ENCODE measurements at regions not wholly inside any gene's neighbourhood (a gene's known extent, or its start where the extent isn't known, plus 50 kb on each side); places are given as distances from the start of the nearest gene placed in this dataset.
"Not testable (repeated sequence)": the region's sequence is repeated elsewhere in the genome, so short reads cannot be mapped to it uniquely, and the experiment has no call there.

- no peak for DNase-seq
- Histone ChIP-seq H3K27me3 (ENCODE audit: control insufficient read depth, insufficient read depth, low read length) (no peaks in the 10 kb centered on the region), H3K27ac (ENCODE audit: low read length) (no peak overlapping the region), H3K4me1 (ENCODE audit: control insufficient read depth, insufficient read depth, low read length) (no peaks in the 10 kb centered on the region), H3K36me3 (ENCODE audit: control insufficient read depth, insufficient read depth, low read length) (no peaks in the 10 kb centered on the region), H3K4me3 (ENCODE audit: low read length) (no peak overlapping the region), H3K9me3 (ENCODE audit: control insufficient read depth, low read depth, low read length) (peaks cover under 1% of the 10 kb centered on the region)
- WGBS (ENCODE audit: insufficient coverage, low lambda C conversion rate), result 0% methylated on average over 1 of the region's 5 CpGs
These were observed 299.7 kb upstream of the AADAT start for GRCh38 chr4:170389411-170389810.

- Histone ChIP-seq H3K4me3 (ENCODE audit: low read length) (no peak overlapping the region), H3K36me3 (ENCODE audit: control insufficient read depth, insufficient read depth, low read length) (no peaks in the 10 kb centered on the region), H3K27ac (ENCODE audit: low read length) (no peak overlapping the region), H3K27me3 (ENCODE audit: control insufficient read depth, insufficient read depth, low read length) (no peaks in the 10 kb centered on the region), H3K9me3 (ENCODE audit: control insufficient read depth, low read depth, low read length) (peaks cover 4% of the 10 kb centered on the region), H3K4me1 (ENCODE audit: control insufficient read depth, insufficient read depth, low read length) (no peaks in the 10 kb centered on the region)
- no peak for DNase-seq
- no CpG with 5 or more reads among the region's 1 CpG for WGBS (ENCODE audit: insufficient coverage, low lambda C conversion rate)
These were observed 298.5 kb upstream of the AADAT start for GRCh38 chr4:170388255-170388654.

GRCh38 chr4:170386971-170387370, 297.2 kb upstream of the AADAT start:
- no peak for DNase-seq
- no peak overlapping the region for H3K27ac ChIP-seq (ENCODE audit: low read length)
- no peak overlapping the region for H3K4me3 ChIP-seq (ENCODE audit: low read length)
- no peaks in the 10 kb centered on the region for H3K36me3 ChIP-seq (ENCODE audit: control insufficient read depth, insufficient read depth, low read length)
- H3K9me3 ChIP-seq (ENCODE audit: control insufficient read depth, low read depth, low read length), result peaks cover 4% of the 10 kb centered on the region
- H3K4me1 ChIP-seq (ENCODE audit: control insufficient read depth, insufficient read depth, low read length), result no peaks in the 10 kb centered on the region
- WGBS (ENCODE audit: insufficient coverage, low lambda C conversion rate), result 80% methylated on average over 1 of the region's 2 CpGs
- H3K27me3 ChIP-seq (ENCODE audit: control insufficient read depth, insufficient read depth, low read length), result no peaks in the 10 kb centered on the region

DNA sequence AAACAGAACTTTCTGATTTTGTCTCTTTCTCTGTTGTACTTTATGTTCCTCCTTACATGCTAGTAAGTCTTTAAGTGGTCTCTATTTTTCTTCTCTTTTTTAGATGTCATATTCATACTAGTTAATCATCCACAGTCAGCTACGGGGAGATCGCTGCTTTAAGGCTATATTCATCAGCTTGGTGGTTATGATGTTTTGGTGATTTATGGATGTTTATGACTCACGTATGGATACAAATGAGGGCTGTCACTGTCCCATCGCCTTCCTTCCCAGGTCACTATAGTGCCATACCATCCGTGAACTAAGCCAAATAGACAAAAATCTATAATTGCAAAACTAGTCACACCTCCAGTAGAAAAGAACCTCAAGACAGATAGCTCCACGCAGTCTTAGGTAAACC, 296.8 kb upstream of the AADAT start:
- WGBS (ENCODE audit: insufficient coverage, low lambda C conversion rate), result 0% methylated on average over 1 of the region's 6 CpGs

DNA sequence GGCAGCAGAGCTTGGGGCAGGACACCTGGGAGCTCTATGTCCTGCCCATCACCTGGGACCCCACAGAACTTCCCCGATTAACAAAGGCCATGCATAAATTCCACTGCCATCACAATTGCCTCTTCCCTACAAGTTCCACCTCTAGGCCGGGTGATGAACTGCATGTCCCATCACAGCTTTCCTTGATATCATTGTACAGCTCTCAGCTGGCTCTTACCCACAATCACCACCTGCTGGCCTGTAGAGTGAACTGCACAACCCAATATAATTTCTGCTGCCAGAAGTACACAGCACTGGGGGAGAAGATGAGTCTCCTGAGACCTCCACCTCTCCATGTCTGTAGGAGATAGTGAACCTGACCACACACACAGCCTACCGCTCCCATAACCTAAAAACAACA, 285.0 kb upstream of the AADAT start:
- Histone ChIP-seq H3K36me3 (ENCODE audit: control insufficient read depth, insufficient read depth, low read length) (no peaks in the 10 kb centered on the region), H3K27me3 (ENCODE audit: control insufficient read depth, insufficient read depth, low read length) (no peaks in the 10 kb centered on the region), H3K4me3 (ENCODE audit: low read length) (no peak overlapping the region), H3K9me3 (ENCODE audit: control insufficient read depth, low read depth, low read length) (peaks cover 8% of the 10 kb centered on the region), H3K27ac (ENCODE audit: low read length) (no peak overlapping the region), H3K4me1 (ENCODE audit: control insufficient read depth, insufficient read depth, low read length) (no peaks in the 10 kb centered on the region)
- DNase-seq, result peak in 1 of 2 donors; percentile 7
- no CpG with 5 or more reads among the region's 3 CpGs for WGBS (ENCODE audit: insufficient coverage, low lambda C conversion rate)

More for the DNA sequence above, 296.8 kb upstream of the AADAT start:
- H3K4me1 ChIP-seq (ENCODE audit: control insufficient read depth, insufficient read depth, low read length), result no peaks in the 10 kb centered on the region
- no peaks in the 10 kb centered on the region for H3K36me3 ChIP-seq (ENCODE audit: control insufficient read depth, insufficient read depth, low read length)
- H3K9me3 ChIP-seq (ENCODE audit: control insufficient read depth, low read depth, low read length), result peaks cover 4% of the 10 kb centered on the region
- no peak overlapping the region for H3K27ac ChIP-seq (ENCODE audit: low read length)
- no peaks in the 10 kb centered on the region for H3K27me3 ChIP-seq (ENCODE audit: control insufficient read depth, insufficient read depth, low read length)
- DNase-seq, result no peak
- H3K4me3 ChIP-seq (ENCODE audit: low read length), result no peak overlapping the region

DNA sequence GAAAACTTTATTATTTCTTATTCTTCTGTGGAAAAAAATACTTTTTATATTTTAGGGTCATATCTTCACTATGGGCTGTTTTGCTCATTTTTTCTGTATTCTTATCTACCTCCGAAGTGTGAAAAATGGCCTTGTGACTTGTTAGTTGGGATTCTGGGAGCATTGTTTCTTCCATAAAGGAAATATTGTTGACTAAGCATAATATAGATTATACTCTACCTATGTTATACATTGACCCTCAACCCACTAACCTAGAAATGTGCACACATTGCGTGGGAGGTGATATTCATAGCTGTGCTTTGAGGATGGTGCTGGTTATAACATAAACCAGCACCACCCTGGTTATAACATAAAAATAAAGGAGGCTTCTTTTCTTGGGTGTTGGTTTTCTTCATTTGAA, 259.2 kb upstream of the AADAT start:
- Histone ChIP-seq H3K4me1 (ENCODE audit: control insufficient read depth, insufficient read depth, low read length) (no peaks in the 10 kb centered on the region), H3K9me3 (ENCODE audit: control insufficient read depth, low read depth, low read length) (peaks cover 2% of the 10 kb centered on the region), H3K27ac (ENCODE audit: low read length) (no peak overlapping the region), H3K36me3 (ENCODE audit: control insufficient read depth, insufficient read depth, low read length) (no peaks in the 10 kb centered on the region), H3K4me3 (ENCODE audit: low read length) (no peak overlapping the region), H3K27me3 (ENCODE audit: control insufficient read depth, insufficient read depth, low read length) (no peaks in the 10 kb centered on the region)
- DNase-seq, result no peak
- 88% methylated on average over 1 of the region's 2 CpGs for WGBS (ENCODE audit: insufficient coverage, low lambda C conversion rate)

GRCh38 chr4:170347191-170347590, 257.4 kb upstream of the AADAT start:
- H3K4me3 ChIP-seq (ENCODE audit: low read length); H3K4me1 ChIP-seq (ENCODE audit: control insufficient read depth, insufficient read depth, low read length); H3K9me3 ChIP-seq (ENCODE audit: control insufficient read depth, low read depth, low read length); H3K36me3 ChIP-seq (ENCODE audit: control insufficient read depth, insufficient read depth, low read length); H3K27me3 ChIP-seq (ENCODE audit: control insufficient read depth, insufficient read depth, low read length); DNase-seq; H3K27ac ChIP-seq (ENCODE audit: low read length): not testable (repeated sequence)
- WGBS (ENCODE audit: insufficient coverage, low lambda C conversion rate), result no CpG with 5 or more reads among the region's 1 CpG

- no peaks in the 10 kb centered on the region for H3K36me3 ChIP-seq (ENCODE audit: control insufficient read depth, insufficient read depth, low read length)
- DNase-seq, result no peak
- no CpG with 5 or more reads among the region's 2 CpGs for WGBS (ENCODE audit: insufficient coverage, low lambda C conversion rate)
These were observed 249.8 kb upstream of the AADAT start for GRCh38 chr4:170339522-170339921.

GRCh38 chr4:170336238-170336775, 246.6 kb upstream of the AADAT start:
- Histone ChIP-seq H3K9me3 (ENCODE audit: control insufficient read depth, low read depth, low read length) (no peaks in the 10 kb centered on the region), H3K36me3 (ENCODE audit: control insufficient read depth, insufficient read depth, low read length) (no peaks in the 10 kb centered on the region), H3K4me1 (ENCODE audit: control insufficient read depth, insufficient read depth, low read length) (no peaks in the 10 kb centered on the region), H3K4me3 (ENCODE audit: low read length) (no peak overlapping the region), H3K27me3 (ENCODE audit: control insufficient read depth, insufficient read depth, low read length) (no peaks in the 10 kb centered on the region), H3K27ac (ENCODE audit: low read length) (no peak overlapping the region)
- no peak for DNase-seq
- no CpG with 5 or more reads among the region's 3 CpGs for WGBS (ENCODE audit: insufficient coverage, low lambda C conversion rate)

More at GRCh38 chr4:170339522-170339921, 249.8 kb upstream of the AADAT start:
- Histone ChIP-seq H3K4me3 (ENCODE audit: low read length) (no peak overlapping the region), H3K27me3 (ENCODE audit: control insufficient read depth, insufficient read depth, low read length) (no peaks in the 10 kb centered on the region), H3K27ac (ENCODE audit: low read length) (no peak overlapping the region), H3K9me3 (ENCODE audit: control insufficient read depth, low read depth, low read length) (no peaks in the 10 kb centered on the region), H3K4me1 (ENCODE audit: control insufficient read depth, insufficient read depth, low read length) (no peaks in the 10 kb centered on the region)

DNA sequence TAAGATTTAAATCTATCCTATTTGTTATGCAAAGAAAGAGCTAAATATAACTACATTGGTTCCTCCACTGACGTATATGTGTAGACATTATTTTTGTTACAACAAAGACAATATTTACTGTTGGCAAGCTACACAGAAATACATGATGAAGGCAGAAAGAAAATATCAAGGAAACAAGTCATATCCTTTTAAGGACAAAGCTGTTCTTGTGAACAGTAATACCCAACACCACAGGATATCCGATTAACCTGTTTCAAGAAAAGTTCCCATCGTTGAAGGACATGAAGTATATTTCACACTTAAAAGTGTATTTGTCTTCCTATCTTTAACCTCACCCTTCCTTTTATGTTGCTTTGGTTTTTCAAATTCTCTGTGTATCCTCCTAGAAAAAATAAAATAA, 235.8 kb upstream of the AADAT start:
- Histone ChIP-seq H3K9me3 (ENCODE audit: control insufficient read depth, low read depth, low read length) (no peaks in the 10 kb centered on the region), H3K27ac (ENCODE audit: low read length) (no peak overlapping the region), H3K36me3 (ENCODE audit: control insufficient read depth, insufficient read depth, low read length) (no peaks in the 10 kb centered on the region), H3K4me1 (ENCODE audit: control insufficient read depth, insufficient read depth, low read length) (no peaks in the 10 kb centered on the region), H3K27me3 (ENCODE audit: control insufficient read depth, insufficient read depth, low read length) (no peaks in the 10 kb centered on the region), H3K4me3 (ENCODE audit: low read length) (no peak overlapping the region)
- no peak for DNase-seq
- 94% methylated on average over 2 of the region's 3 CpGs for WGBS (ENCODE audit: insufficient coverage, low lambda C conversion rate)

GRCh38 chr4:170323623-170324022, 233.9 kb upstream of the AADAT start:
- H3K4me1 ChIP-seq (ENCODE audit: control insufficient read depth, insufficient read depth, low read length), result no peaks in the 10 kb centered on the region
- DNase-seq, result no peak
- WGBS (ENCODE audit: insufficient coverage, low lambda C conversion rate), result no CpG with 5 or more reads among the region's 2 CpGs

More at GRCh38 chr4:170323623-170324022, 233.9 kb upstream of the AADAT start:
- H3K27ac ChIP-seq (ENCODE audit: low read length), result no peak overlapping the region
- no peak overlapping the region for H3K4me3 ChIP-seq (ENCODE audit: low read length)
- H3K27me3 ChIP-seq (ENCODE audit: control insufficient read depth, insufficient read depth, low read length), result no peaks in the 10 kb centered on the region
- no peaks in the 10 kb centered on the region for H3K9me3 ChIP-seq (ENCODE audit: control insufficient read depth, low read depth, low read length)
- no peaks in the 10 kb centered on the region for H3K36me3 ChIP-seq (ENCODE audit: control insufficient read depth, insufficient read depth, low read length)
